ENCODE measurements at regions not wholly inside any gene's neighbourhood (a gene's known extent, or its start where the extent isn't known, plus 50 kb on each side); places are given as distances from the start of the nearest gene placed in this dataset.

DNA sequence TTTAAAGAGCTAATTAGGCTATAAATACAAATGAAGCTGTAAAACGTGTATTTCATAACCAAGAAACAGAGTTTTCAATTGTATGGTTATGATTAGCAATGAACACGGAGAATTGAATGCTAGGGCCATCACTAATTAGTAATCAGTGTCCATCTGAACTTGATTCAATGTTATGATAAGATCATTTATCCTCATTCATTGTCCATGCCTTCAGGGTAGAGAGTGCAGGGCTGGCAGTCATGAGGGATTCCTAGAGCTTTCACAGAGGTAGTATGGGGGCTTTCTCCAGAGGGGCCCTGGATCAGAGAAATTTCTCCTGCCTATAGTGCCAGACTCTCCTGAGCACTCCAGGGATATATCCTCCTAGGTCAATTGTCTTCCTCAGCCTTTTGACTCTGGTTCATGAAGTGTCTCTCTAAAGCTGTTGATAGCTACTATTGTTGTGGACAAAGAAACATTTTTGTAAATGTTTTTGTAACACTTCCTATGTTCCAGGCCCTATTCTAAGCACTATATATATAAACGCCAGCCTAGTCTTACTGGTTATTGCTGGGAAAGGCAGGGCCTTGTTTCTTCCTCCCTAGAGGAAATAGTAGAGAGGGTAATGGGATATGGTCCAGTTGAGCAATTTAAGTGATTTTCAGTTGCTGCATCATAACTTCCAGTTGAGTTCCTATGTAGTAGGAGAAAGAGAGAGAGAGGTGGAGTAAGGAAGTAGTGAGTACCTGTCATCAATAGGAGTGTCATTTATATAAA lies 249.0 kb downstream of the NFKBIZ start:
- DNase-seq = no peak
- TF ChIP-seq POLR2A (IDR thresholded peaks at IDR 0.05; ENCODE audit: low read length) (no peak), GATA1 (IDR thresholded peaks at IDR 0.05; ENCODE audit: low read depth, low read length) (no peak)

DNA sequence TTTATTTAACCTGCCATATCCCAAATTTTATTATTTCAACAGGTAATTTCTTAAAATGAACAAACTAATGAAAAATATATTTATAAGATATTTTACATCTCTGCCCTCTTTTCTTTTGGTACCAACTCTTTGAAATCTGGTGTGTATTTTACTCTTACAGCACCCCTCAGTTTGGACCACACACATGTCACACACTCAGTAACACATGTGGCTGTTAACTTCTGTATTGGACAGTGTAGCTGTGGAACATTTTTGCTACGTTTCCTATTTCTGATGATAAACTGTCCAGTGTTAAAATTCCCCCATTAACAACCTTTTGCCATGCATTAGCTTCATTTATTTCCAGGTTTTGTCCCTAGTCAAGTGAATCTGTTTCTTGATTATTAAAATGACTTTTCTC lies 250.6 kb downstream of the NFKBIZ start:
- TF ChIP-seq GATA1 (IDR thresholded peaks at IDR 0.05; ENCODE audit: low read depth, low read length) (no peak), POLR2A (IDR thresholded peaks at IDR 0.05; ENCODE audit: low read length) (no peak)
- no peak for DNase-seq

DNA sequence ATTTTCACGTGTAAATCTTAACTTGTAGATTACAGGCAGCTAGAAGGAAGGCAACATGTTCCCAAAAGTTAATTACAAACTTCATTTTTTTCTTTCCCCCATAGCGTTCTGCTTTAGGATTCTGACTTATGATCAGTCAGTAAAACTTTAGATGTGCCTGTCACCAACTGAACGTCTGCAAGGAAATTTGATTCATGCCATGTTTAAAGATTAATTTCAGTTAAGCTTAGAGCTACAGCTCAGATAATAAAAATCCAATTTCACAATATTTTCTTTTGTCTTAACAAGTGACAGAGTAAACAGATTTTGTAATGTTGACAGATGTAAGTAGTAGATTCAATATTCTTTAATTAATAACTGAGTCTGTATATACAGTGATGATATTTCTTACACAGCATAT lies 253.1 kb downstream of the NFKBIZ start:
- TF ChIP-seq GATA1 (IDR thresholded peaks at IDR 0.05; ENCODE audit: low read depth, low read length) (no peak), POLR2A (IDR thresholded peaks at IDR 0.05; ENCODE audit: low read length) (no peak)
- DNase-seq = no peak

- TF ChIP-seq POLR2A (IDR thresholded peaks at IDR 0.05; ENCODE audit: low read length) = no peak
- TF ChIP-seq GATA1 (IDR thresholded peaks at IDR 0.05; ENCODE audit: low read depth, low read length) = no peak
- DNase-seq = no peak
Observed at GRCh38 chr3:102104033-102104432, 254.7 kb downstream of the NFKBIZ start.

DNA sequence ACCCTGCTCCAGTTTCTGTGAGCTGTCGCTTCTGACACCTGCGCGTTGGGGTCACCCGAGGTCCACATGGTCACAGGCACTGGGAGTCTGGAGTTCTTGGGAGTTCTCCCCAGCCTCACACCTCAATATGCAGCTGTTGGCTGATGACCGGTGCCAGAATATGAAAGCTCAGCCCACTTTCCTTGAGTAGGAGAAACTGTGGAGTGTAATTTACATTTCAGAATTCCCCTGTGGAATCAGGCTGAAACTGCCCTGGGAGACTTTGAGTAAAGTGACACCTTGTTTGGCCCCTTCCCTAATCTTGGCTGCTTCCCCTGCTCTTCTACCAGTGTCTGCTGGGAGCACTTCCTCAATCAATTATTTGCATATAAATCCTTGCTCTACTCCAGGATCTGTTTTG lies 255.9 kb downstream of the NFKBIZ start:
- TF ChIP-seq GATA1 (IDR thresholded peaks at IDR 0.05; ENCODE audit: low read depth, low read length) (no peak), POLR2A (IDR thresholded peaks at IDR 0.05; ENCODE audit: low read length) (no peak)

GRCh38 chr3:102106416-102107097 lies 257.2 kb downstream of the NFKBIZ start:
- TF ChIP-seq POLR2A (IDR thresholded peaks at IDR 0.05; ENCODE audit: low read length) (no peak), GATA1 (IDR thresholded peaks at IDR 0.05; ENCODE audit: low read depth, low read length) (no peak)
- no peak for DNase-seq

More for the DNA sequence above, 255.9 kb downstream of the NFKBIZ start:
- DNase-seq = no peak

GRCh38 chr3:102112704-102113230 lies 263.5 kb downstream of the NFKBIZ start:
- no peak for DNase-seq
- TF ChIP-seq POLR2A (IDR thresholded peaks at IDR 0.05; ENCODE audit: low read length) (no peak), GATA1 (IDR thresholded peaks at IDR 0.05; ENCODE audit: low read depth, low read length) (no peak)

DNA sequence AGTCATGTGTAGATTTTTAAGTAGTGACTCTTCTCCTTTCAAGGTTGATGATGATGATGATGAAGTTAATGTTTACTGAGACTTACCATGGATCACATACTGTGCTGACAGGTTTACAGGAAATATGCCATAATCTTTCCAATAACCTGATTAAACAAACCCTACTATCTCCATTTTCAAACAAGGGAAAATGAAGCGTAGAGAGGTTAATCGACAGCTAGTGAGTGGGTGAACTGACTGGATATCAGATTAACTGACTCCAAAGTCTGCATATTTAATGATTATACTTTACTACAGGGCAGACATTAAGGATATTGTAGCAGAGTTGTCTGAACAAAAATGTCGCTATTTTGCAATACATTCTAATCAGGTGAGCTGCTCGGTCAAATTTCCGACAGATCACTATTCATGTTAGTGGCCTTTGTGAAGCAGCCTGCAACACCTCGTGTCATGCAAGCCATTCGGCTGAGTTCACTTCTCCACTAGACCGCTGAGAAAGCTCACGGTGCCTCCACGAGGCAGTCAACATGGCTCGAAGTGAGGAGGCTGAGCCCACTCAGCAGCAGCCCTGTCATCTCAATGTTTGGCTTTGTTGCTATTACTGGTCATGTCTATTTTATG lies 264.2 kb downstream of the NFKBIZ start:
- TF ChIP-seq POLR2A (IDR thresholded peaks at IDR 0.05; ENCODE audit: low read length) (no peak), GATA1 (IDR thresholded peaks at IDR 0.05; ENCODE audit: low read depth, low read length) (no peak)
- no peak for DNase-seq

DNA sequence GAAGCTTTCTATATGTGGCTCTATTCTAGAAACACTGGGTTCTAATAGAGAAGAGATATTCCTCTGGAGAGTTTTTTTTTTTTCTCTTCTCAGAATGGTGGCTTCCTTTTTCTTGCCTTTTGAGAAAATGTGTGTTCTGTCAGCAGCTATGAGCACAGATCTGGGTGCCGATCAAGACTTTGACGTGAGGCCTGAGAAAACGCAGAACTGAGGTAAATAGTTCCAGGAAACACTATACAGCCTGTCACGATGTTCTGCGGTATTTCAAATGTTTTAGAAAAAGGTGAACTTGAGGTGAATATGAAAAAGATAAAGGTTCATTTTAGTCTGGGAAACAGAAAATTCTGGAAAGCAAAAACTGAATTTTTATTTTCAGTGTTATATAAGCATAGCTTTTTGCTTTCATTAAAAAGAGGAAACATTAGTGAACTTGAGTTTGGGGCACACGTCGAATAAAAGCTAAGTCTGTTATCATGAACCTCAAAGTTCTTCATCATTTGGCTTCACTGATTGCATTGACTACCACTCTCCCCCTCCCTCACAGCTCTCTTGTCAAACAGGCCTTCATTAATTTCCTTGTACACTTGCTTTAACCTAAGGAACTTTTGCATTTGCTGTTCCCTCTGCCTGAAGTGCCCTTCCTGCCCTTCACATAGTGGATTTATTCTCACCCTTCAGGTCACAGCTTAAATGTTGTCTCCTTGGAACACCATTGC lies 265.1 kb downstream of the NFKBIZ start:
- TF ChIP-seq POLR2A (IDR thresholded peaks at IDR 0.05; ENCODE audit: low read length) = no peak
- no peak for TF ChIP-seq GATA1 (IDR thresholded peaks at IDR 0.05; ENCODE audit: low read depth, low read length)
- DNase-seq = no peak

- DNase-seq = no peak
- TF ChIP-seq POLR2A (IDR thresholded peaks at IDR 0.05; ENCODE audit: low read length) (no peak), GATA1 (IDR thresholded peaks at IDR 0.05; ENCODE audit: low read depth, low read length) (no peak)
Observed at GRCh38 chr3:102122527-102122926, 273.2 kb downstream of the NFKBIZ start.

- TF ChIP-seq POLR2A (IDR thresholded peaks at IDR 0.05; ENCODE audit: low read length) (no peak), GATA1 (IDR thresholded peaks at IDR 0.05; ENCODE audit: low read depth, low read length) (no peak)
- DNase-seq = no peak
Observed at GRCh38 chr3:102123590-102124190, 274.4 kb downstream of the NFKBIZ start.

GRCh38 chr3:102124282-102124681 lies 275.0 kb downstream of the NFKBIZ start:
- no peak for TF ChIP-seq POLR2A (IDR thresholded peaks at IDR 0.05; ENCODE audit: low read length)
- no peak for TF ChIP-seq GATA1 (IDR thresholded peaks at IDR 0.05; ENCODE audit: low read depth, low read length)
- DNase-seq = peak in 1 of 2 experiments; percentile 3

DNA sequence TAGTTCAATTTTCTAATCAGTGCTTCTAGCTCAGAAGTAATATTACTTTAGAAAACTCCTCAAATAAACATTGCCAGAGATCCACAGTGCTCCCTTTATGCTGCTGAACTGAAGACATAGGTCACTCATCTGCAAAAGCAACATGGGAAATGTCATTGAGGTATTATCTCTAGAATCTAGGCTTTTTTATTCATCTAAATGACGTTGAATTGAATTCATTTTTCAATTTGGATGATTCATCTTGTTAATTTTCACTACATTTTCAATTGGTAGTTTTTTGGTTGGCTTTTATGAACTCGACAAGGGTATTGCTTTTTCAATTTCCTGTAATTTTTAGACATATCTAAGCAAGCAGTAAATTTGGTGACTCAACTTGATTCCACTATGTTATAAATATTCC lies 275.4 kb downstream of the NFKBIZ start:
- TF ChIP-seq GATA1 (IDR thresholded peaks at IDR 0.05; ENCODE audit: low read depth, low read length) (no peak), POLR2A (IDR thresholded peaks at IDR 0.05; ENCODE audit: low read length) (no peak)
- DNase-seq = no peak

Data from erythroblast (primary cell).